Hippocampal formation (tissue), 2 donors: ENCODE measurements at regions not wholly inside any gene's neighbourhood (a gene's known extent, or its start where the extent isn't known, plus 50 kb on each side); places are given as distances from the start of the nearest gene placed in this dataset.

ENCODE experiments used
- DNase-seq, 2 donors: peaks; one replicate each; lab custom pipeline; 2025; lab: John Stamatoyannopoulos, UW

DNA sequence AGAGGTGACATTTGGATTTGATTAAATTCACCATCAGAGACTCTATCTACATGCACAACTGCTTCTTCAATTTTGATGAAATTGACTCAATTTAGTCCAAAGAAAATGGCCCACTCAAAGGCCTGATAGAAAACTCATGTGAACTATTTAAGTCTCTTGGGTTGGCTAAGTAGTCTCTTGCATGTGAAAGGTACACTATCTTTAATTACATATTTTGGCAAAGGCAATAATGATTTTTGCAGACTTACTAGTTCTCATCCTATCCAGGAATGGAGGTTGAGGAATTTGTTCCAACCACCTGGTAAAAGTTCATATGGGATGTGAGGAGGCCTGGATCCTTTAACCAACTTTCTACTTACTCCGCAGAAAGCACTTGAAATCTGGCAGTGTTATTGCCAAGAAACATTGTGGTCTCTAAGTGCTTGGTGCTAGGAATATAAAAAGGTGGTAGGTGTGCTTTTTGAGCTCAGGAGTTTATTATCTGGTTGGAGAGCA lies 618.6 kb upstream of the MKI67 start:
- DNase-seq = no peak

DNA sequence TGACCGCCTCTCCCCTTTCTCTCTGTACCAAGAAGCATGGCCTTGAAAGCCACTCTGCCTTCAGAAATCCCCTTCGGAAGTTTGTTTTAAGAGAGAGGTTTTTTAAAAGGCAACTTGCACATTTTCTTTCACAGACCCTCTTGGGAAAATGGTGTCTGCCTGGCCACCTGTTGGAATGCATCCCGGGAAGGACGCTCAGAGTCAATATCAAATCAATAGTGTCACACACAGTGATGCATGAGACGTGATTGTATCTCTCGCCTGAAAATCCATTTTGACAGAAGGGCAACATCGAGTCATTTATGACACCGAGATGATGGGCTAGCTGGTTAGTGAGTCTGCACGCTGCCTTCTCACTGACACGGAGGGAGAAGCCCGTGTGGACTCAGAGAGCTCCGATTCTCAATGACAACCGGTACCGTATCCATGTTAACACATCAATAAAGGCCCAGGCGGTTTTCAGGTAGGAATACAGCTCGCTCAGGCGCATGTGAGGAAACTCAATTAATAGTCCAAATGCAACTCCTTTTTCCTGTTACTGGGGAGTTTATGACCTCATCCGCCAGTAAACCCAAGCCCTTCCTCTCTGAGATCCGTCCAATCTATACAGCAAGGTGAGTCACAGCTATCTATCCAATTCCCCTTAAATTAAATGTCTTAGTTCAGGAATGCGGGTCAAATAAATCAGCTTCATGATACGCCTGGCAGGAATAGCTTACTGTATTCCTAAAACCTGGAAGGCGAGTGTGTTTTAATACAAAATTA lies 621.5 kb upstream of the MKI67 start:
- DNase-seq = no peak

DNA sequence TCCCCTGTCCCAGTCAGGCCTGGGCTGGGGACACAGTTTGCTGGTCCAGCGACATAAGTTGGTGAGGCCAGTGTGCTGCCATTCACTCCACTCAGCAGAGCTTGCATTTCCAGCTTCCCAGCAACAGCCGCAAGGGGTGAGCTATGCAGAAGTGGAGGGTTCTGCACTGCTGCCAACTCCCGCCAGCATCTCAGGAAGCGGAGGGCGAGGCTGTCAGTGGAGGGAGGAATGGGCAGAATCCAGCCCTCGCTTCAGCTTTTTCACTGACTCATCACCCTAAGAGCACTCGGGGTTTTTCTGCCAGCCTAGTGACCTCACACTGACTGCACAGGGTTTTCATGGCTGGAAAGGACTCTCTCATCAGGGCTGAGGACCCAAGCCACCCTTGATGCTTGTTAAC lies 625.1 kb upstream of the MKI67 start:
- DNase-seq = no peak

DNA sequence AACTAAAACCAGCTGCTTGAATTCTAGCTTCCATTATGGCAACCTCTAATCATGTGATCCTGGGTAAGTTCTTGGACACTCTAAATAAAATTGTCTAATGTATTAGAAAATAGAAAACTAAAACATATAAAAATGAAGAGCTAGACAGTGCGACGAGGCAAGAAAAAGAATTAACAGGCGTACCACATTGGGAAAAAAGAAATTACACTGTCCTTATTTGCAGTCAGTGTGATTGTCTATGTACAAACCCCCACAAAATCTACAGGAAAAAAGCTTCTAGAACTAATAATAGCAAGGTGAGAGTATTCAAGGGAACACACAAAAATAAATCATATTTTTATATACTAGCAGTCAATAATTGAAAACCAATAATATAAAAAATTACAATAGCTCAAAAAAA lies 625.6 kb upstream of the MKI67 start:
- no peak for DNase-seq

DNA sequence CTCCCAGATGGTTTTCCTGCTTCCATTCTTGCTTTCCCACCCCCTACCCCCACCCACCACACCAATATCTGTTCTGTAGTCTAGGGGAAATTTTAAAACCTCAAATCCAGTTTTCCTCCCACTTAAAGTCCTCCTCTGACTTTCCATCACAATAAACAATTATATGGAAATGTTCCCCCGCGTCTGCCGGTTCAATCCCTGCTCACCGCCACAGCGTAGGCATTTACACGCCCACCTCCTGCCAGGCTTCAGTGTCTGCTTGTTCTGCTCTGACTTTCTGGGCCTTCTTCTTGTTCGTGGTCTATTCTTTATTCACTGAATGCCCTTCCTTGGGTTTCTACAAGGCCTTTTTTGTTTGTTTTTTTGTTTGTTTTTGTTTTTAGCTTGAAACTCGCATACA lies 633.0 kb upstream of the MKI67 start:
- peak in 1 of 2 donors; percentile 8 for DNase-seq

DNA sequence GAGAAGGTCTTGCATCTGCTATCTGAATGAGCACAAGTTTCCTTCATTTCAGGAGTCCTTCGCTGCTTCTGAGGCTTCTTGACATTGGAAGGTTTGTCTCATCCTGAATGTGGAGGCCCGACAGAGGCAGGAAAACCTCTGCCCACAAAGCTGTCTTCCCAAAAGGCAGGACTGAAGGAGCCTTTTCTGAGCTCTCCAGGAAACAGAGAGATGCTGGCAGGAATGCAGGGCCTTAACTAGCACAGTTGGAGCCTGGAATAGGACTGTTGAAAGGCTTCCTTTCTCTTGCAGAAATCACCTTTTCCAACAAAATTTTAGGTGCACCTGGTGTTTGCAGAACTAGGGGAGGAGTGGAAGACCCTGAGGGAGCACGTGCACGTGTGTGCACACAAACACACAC lies 637.4 kb upstream of the MKI67 start:
- no peak for DNase-seq

DNA sequence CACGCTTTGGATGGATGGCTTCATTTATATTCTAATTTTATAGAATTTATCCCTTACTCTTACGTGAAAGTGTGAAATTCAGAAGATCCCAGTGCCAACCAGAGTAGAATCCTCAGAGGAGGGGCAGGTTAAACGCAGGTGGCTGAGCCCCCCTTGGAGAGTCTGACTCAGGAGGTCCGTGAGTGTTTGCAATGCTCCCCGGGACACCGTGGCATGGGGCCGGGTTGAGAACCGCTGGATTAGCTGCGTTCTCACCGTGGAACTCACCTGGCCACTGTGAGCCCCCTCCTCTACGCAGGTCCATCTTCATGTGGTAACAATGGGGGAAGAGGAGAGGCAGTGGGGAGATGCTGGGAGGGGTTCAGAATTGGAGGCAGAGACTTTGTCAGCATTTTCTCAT lies 638.0 kb upstream of the MKI67 start:
- DNase-seq = no peak

DNA sequence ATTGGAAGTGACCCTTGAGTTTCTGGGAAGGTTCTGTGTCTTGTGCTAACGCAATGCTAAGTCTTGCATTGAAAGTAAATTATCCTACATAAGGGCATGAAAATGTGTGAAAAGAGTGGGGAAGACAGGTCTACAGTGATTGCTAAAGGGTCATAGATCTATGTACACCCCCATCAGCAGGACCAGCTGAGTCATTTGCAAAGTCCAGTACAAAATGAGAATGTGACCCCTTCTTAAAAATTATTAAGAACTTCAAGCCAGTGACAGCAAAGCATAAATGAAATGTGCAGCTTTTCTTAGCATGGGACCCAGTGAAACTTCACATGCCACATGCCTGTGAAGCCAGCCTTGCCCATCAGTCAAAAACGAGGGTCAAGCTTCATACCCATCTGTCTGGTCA lies 640.7 kb upstream of the MKI67 start:
- no peak for DNase-seq

DNA sequence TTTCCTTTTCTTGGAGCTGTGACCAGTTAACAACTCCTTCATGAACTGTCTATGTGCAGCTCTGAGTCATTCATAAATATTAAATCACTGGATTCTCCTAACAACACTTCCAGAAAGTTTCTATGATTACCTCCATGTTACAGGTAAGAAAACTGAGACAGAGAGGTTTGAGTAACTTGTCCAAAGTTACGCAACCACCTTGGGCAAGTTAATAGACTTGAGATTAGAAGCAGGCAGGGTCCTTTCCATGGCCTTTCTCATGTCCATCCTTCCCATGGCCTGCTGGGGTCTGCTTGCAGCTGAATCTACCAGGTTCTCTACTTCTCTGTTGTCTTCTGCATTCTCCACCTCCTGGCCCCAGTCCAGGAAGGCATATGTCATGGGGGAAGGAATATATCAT lies 648.8 kb upstream of the MKI67 start:
- no peak for DNase-seq

DNA sequence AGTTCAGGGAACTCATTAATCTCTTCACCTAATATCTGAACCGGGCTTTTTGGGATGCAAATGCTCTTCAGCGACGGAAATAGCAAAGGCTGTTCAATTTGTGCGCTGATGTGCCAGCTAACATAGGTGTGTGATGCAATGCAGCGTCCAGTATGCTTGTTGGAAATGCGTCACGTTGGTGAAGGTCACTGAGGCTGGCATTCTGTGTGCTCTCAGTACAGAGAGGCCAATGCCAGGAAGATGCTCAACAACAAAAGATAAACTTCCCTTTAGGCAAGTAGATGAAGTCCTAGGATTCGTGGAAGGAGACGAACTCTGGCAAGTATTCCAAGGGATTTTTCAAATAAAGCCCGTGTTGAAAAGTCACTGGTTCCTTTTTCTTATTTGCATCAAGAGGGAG lies 649.5 kb upstream of the MKI67 start:
- DNase-seq = no peak

DNA sequence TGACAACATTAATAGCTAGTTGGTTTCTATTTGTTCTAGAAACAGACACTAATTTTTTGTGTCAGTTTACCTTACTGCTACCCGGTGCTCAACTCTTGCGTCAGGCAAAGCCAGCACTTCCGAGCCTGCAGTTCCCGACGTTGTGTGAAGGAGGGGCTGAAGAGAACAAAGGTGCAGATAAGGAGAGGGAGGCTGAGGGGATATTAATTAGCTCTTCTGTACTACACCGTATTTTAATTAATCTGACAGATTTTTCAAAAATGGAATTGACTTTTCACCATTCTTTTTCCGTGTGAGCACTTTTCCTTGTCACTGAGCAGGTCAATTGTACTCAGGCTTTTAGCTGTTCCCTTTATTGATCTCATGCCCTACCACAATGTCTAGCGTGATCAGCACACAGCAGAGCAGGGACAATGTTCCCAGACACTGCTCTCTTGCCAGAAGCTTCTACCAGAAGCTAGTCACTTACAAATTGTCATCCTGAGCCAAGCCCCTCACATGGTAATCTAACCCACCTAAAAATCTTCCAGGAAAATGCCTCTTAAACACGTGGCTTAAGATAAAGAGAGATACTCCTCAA lies 650.5 kb upstream of the MKI67 start:
- no peak for DNase-seq

DNA sequence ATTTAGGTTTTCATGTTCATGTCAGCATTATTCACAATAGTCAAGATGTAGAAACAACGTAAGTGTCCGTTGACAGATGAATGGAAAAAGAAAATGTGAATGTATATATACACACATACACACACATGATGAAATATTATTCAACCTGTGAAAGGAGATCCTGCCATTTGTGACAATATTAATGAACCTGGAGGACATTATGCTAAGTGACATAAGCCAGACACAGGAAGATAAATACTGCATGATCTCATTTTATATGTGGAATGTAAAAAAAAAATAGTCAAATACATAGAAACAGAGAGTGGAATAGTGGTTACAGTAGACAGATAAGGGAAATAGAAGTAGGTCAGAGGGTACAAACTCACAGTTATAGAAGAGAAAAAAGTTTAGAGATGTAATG lies 651.1 kb upstream of the MKI67 start:
- DNase-seq = no peak

DNA sequence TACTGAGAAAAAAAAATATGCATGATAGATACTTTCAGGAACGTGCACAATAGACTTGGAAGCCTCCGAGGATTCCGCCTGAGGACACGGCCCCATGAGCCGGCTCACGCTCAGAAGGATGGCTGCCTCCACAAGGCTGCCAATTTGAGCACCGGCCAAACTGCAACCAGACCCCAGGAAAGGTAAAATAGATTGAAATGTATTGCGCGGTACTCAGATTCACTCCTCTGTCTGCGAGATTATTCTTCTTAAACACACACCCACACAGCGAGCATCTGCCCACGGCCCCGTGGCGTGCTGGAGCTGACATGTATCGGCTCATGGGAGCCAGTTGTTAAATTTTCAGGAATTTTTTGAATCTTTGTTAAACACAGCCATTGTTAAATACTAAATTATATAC lies 653.2 kb upstream of the MKI67 start:
- DNase-seq = no peak

DNA sequence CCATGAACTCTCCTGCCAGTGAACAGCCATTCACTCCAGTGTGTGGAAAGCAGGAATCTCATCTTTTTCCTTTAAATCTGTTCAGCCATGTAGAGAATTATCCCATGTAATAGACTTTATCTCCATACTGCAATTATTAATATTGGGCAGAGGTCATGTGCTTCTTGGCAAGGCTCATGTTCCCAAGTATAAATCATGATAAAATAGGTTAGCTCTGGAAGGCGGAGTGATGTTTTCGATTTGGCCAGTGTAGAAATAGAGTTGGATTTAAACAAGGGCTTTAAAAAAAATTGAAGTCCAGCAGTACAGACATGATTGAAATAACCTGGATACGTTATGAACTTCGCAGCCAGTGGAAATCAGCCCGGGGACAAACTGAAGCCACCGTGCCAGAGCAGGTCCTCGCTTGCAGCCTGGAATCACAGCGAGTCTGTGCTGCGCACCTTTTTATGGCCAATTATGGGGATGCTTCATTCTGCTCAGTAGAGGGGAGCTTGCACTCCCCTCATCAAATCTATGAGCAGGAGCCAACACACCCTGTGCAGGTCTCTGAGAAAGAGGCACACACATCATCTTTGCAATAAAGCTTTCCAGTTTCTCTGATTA lies 654.0 kb upstream of the MKI67 start:
- no peak for DNase-seq

DNA sequence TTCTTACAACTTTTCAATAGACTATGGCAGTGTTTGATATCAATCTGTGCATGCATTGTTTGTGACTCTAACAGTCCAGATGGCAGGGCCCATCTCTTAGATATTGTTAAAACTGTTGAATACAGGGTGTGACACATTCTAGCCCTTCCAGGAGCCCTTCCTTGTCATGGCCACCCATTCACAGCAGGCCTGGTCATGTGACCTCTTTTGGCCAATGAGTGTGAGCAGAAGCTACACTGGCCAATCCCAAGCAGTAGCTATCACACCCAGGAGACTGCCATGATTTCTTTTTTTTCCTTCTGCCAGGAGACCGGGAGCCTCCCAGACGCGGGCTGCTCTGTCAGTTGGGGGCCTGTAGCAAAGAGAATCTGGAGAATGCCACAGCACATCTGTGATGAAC lies 655.4 kb upstream of the MKI67 start:
- DNase-seq = no peak

DNA sequence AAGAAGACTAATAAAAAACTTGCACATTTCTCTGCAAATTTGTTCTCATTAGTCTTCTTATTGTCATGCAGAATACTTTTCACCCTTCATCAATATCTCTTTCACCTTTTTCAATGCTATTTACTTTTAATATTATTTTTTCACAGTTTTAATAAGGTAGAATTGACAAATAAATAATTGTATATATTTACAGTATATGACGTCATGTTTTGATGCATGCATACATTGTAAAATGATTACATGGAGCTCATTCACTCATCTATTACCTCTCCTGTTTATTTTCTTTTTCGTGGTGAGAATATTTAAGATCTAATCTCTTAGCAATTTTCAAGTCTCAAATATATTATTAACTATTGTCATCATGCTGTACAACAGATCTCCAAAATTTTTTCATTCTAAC lies 658.2 kb upstream of the MKI67 start:
- no peak for DNase-seq

DNA sequence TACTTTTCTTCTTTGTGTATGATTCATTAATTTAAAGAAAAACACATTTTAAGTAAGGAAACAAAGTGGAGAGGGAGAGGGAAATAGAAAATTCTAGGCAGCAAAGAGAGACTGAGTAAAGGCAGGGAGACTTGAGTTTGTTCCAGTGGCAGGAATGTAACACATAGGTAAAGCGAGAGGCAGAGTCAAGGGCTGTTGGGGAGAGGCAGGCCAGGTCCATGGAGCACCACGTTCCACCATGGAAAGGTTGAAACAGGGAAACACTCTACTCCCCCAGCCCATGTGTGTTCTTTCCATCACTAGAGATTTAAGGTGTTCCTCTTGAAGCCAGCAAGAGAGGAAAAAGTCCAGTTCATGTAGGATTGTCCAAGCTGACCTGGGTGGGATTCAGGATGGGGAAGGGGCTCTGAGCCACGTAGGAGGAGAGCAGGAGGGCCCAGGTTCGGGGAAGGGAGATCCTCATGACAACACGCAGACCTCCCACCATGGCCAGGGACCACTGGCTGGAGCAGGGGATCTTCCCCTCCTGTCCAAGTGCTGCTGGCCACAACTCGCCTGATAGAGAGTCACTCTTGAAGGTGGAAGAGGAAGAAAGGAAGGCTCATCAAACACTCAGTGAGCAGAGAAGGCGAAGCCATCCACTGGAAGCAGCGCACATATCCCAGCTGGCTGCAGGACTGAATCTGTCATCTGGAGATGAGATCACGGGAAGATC lies 666.4 kb upstream of the MKI67 start:
- no peak for DNase-seq

DNA sequence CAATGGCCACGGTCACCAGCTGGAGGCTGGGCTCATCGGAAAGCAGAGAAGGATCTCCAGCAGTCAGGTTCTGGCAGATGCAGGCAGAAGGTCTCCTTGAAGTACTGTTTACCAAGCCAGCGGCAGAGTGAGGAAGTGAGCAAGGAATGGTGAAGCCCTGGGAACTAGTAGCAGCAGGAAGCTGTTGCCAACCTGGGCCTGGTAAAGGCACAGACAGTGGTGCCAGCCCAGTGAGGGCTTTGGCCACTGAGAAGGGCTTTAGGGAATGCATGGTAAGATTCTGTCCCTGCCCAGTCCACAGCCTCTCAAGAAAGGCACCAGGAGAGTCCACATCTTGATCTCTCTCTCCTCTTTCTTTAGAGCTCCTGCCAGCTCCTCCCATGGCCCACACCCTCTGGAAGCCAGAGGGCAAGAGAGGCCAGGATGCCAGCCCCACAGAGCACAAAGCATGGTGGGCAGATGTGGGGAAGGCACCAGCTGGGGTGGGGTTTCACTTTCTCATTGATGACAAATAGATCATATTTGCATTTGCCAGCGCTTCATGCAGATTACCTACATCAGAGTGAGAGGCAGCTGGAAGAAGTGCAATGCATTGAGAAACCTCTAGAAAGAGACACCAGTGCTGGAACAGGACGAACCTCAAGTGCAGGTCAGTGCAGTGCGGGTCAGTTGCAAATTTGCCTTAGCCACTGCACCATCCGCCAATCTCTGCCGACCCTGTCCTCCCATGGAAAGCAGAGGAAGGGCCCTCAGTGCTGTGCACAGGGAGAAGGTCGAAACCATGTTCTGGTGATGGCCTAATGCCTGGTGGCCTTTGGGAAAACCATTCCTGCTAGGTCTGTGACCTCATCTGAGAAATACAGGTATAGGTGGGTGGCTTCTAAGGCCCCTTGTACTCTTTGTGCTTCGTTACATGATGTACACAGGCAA lies 667.8 kb upstream of the MKI67 start:
- DNase-seq = no peak

DNA sequence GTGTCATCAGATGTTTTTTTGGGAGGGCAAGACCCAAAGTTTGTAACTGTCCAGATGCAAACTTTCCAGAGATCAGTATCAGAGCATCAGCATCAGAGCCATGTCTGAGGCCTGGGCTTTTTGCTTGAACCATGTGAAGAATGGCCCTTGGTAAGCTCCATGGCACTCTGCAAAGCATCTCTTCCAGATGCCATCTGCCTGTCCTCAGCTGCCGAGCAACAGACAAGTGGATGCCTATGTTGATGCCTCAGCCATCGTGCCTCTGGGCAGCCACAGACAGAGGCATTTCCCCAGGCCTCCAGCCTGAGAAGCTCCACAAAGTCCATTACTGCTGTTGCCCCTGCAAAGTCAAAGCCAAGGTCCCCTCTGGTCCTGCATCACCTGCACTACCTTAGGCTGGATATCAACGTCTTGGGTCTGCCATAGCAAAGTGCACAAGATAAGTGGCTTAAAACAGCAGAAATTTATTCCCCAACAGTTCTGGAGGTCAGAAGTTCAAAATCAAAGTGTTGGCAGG lies 670.2 kb upstream of the MKI67 start:
- DNase-seq = no peak

DNA sequence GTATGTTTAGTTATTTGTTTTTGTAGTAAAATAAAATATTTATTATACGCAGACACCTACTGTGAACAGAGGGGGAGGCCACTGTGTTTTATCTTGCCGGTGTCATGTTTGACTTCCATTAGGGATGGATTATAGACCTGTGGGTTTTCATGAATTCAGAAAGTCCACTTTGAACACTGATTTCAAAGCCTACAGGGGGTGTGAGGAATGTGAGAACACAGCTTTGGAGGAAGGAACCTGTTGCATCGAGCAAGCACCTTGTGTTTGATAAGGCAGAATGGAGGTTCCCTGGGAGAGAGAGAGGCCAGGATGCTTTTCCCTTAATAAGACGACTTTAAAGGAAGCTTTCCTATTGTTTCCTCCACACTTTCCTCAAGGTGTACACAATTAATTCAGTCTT lies 665.0 kb upstream of the MGMT start:
- DNase-seq = no peak

DNA sequence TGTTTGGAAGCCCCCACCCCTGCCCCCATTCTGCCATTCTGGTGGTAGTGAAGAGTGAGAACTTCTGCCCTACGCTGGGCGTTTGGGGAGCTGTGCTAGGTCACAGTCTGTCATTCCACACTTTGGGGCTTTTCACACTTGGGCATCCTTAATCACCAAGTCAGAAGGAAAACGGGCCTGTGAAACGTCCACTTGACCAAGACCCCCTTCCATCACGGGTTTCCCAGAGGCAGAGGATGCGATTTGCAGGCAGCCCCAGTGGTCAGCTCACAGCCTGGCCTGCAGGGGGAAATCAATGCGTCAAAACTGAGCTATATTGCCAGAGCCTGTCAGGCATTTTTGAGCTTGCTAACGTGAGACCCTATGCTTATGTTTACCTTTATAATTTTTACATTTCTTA lies 663.3 kb upstream of the MGMT start:
- DNase-seq = no peak

DNA sequence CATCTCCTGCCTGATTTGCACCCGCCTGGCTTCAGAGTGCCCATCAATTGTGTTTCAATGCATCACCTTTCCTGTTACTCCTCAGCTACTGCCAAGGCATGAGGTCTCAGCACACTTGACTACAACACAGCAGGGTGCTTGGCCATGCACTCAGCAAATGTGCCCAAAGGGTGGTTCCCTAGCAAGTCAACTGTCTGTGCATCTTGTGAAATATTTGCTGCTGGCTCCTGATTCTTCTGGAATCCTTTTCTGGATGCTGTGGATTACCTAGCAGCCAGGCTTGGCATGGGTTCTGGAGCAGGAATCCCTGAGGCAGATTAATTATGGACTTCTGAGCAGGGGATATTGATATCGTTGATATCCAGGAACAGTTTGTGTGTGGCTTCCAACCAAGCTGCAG lies 662.6 kb upstream of the MGMT start:
- no peak for DNase-seq
